GM20000 (cell line): ENCODE measurements at regions not wholly inside any gene's neighbourhood (a gene's known extent, or its start where the extent isn't known, plus 50 kb on each side); places are given as distances from the start of the nearest gene placed in this dataset.

ENCODE experiments used
- DNase-seq: peaks from one replicate; pipeline ENCODE4 v3.0.0; 2012; ENCODE audit warnings: low spot score
- TF ChIP-seq, protein P1 (sequence below): IDR thresholded peaks from 2 replicates; pipeline ENCODE4 v1.5.1; 2012; ENCODE audit warnings: mild to moderate bottlenecking, control low read depth; ENCODE audit errors: extremely low read depth, missing control alignments

DNA sequence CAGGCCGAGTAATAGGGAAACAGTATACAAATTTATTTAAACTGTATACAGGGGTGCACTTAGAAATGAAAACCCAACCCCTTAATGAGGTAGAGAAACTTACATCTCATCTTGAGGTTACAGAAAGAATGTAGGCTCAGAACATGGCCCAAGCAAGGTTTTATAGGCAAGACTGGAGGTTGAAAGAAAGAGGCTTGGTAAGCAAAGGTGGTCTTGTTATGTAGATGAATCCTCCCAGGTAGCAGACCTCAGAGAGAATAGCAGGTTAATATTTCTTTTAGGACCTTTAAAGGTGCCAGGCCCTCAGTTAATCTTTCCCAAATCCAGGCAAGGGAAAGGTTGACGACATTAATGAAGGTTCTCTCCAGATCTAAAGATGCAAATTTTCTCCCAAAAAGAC is 1466.8 kb upstream of the PRR20A start:
- DNase-seq = no peak
- TF ChIP-seq, protein P1, sequence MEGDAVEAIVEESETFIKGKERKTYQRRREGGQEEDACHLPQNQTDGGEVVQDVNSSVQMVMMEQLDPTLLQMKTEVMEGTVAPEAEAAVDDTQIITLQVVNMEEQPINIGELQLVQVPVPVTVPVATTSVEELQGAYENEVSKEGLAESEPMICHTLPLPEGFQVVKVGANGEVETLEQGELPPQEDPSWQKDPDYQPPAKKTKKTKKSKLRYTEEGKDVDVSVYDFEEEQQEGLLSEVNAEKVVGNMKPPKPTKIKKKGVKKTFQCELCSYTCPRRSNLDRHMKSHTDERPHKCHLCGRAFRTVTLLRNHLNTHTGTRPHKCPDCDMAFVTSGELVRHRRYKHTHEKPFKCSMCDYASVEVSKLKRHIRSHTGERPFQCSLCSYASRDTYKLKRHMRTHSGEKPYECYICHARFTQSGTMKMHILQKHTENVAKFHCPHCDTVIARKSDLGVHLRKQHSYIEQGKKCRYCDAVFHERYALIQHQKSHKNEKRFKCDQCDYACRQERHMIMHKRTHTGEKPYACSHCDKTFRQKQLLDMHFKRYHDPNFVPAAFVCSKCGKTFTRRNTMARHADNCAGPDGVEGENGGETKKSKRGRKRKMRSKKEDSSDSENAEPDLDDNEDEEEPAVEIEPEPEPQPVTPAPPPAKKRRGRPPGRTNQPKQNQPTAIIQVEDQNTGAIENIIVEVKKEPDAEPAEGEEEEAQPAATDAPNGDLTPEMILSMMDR = no peak

DNA sequence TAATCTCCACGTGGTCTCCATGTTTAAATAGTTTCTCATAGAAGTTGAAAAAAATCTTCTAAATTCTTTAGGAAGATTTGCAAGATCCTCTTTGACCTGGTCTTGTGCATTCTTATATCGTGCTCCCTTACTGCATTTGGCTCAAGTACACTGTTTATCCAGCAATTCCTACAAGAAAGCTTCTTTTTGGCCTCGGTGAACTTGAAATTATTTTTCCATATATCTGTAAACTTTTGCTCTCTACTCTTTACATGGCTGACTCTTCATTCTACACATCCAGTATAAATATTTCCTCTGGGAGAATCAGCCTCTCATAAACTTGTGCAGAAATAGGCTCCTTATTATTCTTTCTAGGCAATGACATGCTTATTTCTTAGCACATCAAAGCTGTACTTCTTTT is 1457.9 kb upstream of the PRR20A start:
- no peak for DNase-seq
- TF ChIP-seq, protein P1 = no peak

DNA sequence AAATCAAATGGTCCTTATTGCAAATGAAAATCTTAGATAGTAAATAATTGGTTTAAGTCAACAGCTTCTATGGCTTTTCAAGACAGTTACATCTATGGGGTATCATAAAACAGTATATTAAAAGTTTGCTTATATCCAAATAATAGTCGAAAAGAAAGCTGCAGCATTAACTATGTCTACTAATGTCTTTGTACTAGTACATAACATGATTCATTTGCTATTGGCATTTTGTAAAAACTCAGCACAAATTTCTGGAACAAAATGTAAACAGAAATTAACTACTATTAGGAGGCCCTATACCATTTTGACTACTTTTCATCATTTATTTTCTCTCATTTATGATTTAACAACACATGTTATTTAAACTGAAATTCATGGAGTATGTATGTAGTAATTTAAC is 1435.2 kb upstream of the PRR20A start:
- TF ChIP-seq, protein P1 = no peak

DNA sequence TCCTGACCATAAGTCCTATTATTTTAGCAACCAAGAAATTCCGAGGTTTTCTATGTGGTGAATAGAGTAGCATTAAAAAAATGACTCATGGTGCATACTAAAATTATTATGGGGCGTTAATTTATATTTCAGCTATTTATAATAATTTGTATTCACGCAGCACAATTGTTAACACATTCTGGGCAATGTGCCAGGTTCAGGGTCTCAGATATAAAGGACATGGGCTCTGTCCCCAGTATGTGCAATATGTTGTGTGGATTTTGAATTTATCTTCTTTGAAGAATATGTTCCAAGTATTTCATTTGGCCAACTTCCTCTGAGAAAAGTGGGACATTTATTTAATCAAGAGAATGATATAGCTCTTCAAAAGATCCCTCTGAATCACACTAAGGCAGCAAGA is 1434.7 kb upstream of the PRR20A start:
- TF ChIP-seq, protein P1 = no peak
- no peak for DNase-seq

More for the DNA sequence above, 1435.2 kb upstream of the PRR20A start:
- no peak for DNase-seq

DNA sequence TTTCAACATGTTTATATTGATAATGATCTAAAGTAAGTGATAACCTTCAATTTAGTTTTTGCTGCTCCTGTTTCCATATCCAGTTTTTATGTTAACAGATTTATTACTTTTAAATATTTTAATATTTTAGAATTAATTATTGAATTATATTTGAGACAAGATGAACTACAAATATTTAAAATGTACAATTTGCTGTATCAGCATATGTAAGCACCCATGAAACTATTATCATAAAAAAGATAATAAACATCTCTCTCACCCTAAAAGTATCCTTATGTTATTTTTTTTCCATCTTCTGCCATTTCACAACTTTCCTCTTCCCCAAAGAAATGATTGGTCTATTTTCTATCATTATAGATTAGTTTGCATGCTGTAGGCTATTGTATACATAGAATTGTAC is 1426.6 kb upstream of the PRR20A start:
- TF ChIP-seq, protein P1 = no peak
- DNase-seq = no peak

DNA sequence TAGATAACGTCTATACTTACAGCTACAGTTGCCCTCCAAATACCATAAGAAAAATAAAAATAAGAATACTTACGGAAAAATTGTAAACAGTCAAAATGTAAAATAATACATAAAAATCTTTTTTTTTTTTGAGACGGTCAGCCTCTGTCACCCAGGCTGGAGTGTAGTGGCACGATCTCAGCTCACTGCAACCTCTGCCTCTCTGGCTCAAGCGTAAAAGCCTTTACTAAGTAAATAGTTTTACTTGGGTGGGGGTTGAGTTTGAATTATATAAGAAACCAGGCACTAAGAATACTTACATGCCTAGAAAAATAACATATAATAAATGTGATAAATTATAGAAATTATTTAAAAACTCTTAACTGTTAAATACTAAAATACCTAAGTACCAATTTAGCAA is 1413.0 kb upstream of the PRR20A start:
- DNase-seq = no peak
- TF ChIP-seq, protein P1 = no peak

DNA sequence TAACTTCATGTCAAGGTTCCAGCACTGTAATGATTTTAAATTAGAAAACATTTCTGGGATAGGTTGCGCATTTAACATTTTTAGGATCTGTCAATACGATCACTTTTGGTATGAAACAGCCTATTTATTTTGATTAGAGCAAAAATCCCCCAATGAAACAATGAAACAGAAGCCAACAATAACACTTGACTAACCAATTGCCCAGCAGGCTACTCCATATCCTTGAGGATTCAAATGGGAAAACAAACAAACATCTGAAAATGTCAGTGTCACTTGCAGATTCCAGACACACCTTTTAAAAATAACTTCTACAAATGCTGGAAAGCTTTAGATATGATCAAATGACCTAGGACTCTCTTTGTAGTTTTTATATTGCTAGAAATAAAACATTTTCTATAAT is 1412.5 kb upstream of the PRR20A start:
- TF ChIP-seq, protein P1 = no peak
- DNase-seq = no peak
